ENCODE measurements at regions not wholly inside any gene's neighbourhood (a gene's known extent, or its start where the extent isn't known, plus 50 kb on each side); places are given as distances from the start of the nearest gene placed in this dataset.

DNA sequence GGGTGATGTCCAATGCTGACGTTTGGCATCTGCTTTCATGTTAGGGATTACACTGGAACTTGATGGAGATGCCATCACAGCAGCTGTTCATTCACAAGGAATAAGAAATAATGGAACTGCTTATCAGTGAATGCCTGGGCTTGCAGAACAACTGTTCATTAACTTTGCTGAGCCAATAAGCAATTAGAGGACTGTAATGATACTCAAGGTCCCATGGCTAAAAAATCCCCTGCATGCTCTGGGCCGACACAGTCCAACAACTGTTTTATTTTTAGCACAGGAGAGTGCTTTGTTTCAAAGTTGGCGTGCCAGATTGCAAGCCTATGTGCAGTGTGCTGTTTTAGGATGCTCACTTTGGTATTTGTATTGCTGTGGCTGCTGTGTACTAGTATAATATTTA lies 408.0 kb upstream of the RGPD4 start:
- Mint-ChIP-seq H3K27me3 (ENCODE audit: insufficient read depth) (0 out of 2 replicates have a peak, but pooled peaks cover 1% of the 10 kb centered on the region), H3K36me3 (ENCODE audit: low read depth) (no peaks in the 10 kb centered on the region), H3K4me1 (ENCODE audit: low read depth) (no peaks in the 10 kb centered on the region), H3K9me3 (peaks cover 20% of the 10 kb centered on the region), H3K4me3 (no peak overlapping the region), H3K27ac (no peak overlapping the region)
- TF ChIP-seq, protein P1, sequence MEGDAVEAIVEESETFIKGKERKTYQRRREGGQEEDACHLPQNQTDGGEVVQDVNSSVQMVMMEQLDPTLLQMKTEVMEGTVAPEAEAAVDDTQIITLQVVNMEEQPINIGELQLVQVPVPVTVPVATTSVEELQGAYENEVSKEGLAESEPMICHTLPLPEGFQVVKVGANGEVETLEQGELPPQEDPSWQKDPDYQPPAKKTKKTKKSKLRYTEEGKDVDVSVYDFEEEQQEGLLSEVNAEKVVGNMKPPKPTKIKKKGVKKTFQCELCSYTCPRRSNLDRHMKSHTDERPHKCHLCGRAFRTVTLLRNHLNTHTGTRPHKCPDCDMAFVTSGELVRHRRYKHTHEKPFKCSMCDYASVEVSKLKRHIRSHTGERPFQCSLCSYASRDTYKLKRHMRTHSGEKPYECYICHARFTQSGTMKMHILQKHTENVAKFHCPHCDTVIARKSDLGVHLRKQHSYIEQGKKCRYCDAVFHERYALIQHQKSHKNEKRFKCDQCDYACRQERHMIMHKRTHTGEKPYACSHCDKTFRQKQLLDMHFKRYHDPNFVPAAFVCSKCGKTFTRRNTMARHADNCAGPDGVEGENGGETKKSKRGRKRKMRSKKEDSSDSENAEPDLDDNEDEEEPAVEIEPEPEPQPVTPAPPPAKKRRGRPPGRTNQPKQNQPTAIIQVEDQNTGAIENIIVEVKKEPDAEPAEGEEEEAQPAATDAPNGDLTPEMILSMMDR (IDR thresholded peaks at IDR 0.05), result no peak
- DNase-seq, result no peak

DNA sequence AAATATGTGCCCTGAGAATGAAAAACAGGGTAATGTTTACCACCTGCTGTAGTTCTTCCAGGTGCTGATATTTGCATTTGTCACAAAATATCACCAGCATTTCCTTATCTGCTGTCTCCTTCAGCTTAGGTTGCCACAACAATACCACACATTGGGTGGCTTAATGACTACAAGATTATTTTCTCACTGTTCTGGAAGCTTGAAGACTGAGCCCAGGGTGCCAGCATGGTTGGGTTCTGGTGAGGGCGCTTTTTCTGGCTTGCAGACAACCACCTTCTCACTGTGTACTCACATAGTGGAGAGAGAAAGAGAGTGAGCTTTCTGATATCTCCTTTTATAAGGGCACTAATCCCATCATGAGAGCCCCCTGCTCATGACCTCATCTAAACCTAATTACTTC lies 407.5 kb upstream of the RGPD4 start:
- no peak for DNase-seq
- Mint-ChIP-seq H3K4me1 (ENCODE audit: low read depth) (no peaks in the 10 kb centered on the region), H3K9me3 (peaks cover 21% of the 10 kb centered on the region), H3K27me3 (ENCODE audit: insufficient read depth) (0 out of 2 replicates have a peak, but pooled peaks cover 1% of the 10 kb centered on the region), H3K27ac (no peak overlapping the region), H3K36me3 (ENCODE audit: low read depth) (no peaks in the 10 kb centered on the region), H3K4me3 (no peak overlapping the region)
- TF ChIP-seq, protein P1 (IDR thresholded peaks at IDR 0.05), result no peak

DNA sequence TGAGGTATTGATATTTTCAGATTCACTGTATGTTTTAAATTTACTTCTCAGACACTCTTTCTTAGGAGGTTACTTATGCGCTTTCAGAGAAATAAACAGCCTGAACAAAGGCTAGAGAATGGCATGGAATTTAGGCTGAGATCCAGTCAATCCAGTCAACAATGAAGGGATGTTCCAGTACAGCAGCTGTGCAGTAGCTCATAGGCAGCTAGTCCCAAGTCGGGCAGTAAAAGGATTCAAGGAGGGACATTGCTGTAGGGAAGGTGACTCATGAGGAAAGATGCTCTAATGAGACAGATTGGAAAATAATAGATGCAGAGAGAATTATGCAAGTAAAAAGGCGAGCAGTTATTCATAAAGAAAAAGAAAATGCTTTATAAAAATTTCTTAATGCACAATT lies 397.9 kb upstream of the RGPD4 start:
- no peaks in the 10 kb centered on the region for H3K4me1 Mint-ChIP-seq (ENCODE audit: low read depth)
- H3K27me3 Mint-ChIP-seq (ENCODE audit: insufficient read depth), result no peaks in the 10 kb centered on the region
- H3K27ac Mint-ChIP-seq, result no peak overlapping the region
- no peak overlapping the region for H3K4me3 Mint-ChIP-seq
- TF ChIP-seq, protein P1 (IDR thresholded peaks at IDR 0.05), result no peak
- H3K9me3 Mint-ChIP-seq, result peaks cover 36% of the 10 kb centered on the region
- no peaks in the 10 kb centered on the region for H3K36me3 Mint-ChIP-seq (ENCODE audit: low read depth)
- no peak for DNase-seq

DNA sequence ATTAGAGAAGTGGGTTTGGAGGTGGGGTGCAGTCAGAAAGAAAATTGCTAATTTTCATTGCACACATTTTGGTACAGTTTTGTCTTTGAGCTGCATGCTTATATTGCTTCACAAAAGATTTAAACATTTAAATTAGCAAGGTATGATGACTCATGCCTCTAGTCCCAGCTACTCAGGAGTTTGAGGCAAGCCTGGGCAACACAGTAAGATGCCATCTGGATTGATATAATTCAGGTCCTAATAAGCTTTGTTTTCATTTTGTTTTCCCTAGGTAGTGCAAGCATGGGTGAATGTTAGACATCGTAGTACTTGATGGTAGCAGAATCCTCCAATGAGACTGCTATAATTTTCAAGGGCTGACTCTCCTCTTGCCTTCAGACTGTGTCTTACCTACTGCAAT lies 396.7 kb upstream of the RGPD4 start:
- no peaks in the 10 kb centered on the region for H3K36me3 Mint-ChIP-seq (ENCODE audit: low read depth)
- TF ChIP-seq, protein P1 (IDR thresholded peaks at IDR 0.05), result no peak
- H3K9me3 Mint-ChIP-seq, result peaks cover 29% of the 10 kb centered on the region
- no peaks in the 10 kb centered on the region for H3K4me1 Mint-ChIP-seq (ENCODE audit: low read depth)
- no peak overlapping the region for H3K4me3 Mint-ChIP-seq
- H3K27ac Mint-ChIP-seq, result no peak overlapping the region
- no peaks in the 10 kb centered on the region for H3K27me3 Mint-ChIP-seq (ENCODE audit: insufficient read depth)
- DNase-seq, result no peak

DNA sequence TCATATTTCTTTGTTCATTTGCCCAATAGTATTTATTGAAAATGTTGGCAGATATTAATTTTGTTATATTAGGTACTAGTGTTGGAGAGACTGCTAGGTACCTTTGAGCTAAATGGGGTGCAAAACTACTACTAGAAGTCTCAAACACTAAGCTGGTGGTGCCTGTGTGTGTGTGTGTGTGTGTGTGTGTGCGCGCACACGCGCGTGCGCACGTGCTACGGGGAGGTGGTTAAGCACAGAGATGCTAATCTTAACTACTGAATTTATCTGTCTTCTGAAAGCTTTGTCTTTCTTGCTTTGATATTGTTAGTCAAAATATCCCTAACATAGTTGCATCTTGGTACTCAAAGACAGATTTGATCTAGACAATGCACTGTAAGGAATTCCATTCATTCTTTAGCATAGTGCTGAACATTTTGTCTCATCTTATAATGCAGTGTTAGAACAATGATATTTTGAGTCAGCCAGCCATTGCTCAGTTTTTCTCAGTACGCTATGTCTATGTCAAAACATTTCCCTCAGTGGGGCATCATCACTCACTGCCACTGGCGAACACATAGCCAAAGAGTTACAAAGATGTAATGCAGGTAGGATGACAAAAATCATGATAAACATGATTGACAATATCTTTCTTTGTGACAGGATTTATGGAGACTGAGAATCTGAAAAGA lies 396.0 kb upstream of the RGPD4 start:
- TF ChIP-seq, protein P1 (IDR thresholded peaks at IDR 0.05), result no peak
- Mint-ChIP-seq H3K27ac (no peak overlapping the region), H3K4me1 (ENCODE audit: low read depth) (no peaks in the 10 kb centered on the region), H3K27me3 (ENCODE audit: insufficient read depth) (no peaks in the 10 kb centered on the region), H3K9me3 (peaks cover 24% of the 10 kb centered on the region), H3K36me3 (ENCODE audit: low read depth) (no peaks in the 10 kb centered on the region), H3K4me3 (no peak overlapping the region)
- no peak for DNase-seq

Data from HFFc6 (cell line).